Epithelial cell of proximal tubule (primary cell): ENCODE measurements at regions not wholly inside any gene's neighbourhood (a gene's known extent, or its start where the extent isn't known, plus 50 kb on each side); places are given as distances from the start of the nearest gene placed in this dataset.

Experiments
- DNase-seq: peaks from one replicate; pipeline ENCODE4 v3.0.0-alpha.2; 2011; ENCODE audit warnings: low read depth
- H3K4me3 ChIP-seq: 2 replicates; pipeline ENCODE4 v1.5.1; 2011; ENCODE audit warnings: low read depth, mild to moderate bottlenecking, low read length
- TF ChIP-seq, protein P1 (sequence below): conservative IDR thresholded peaks from 2 replicates; pipeline ENCODE4 v1.5.1; 2012; ENCODE audit warnings: low read depth, mild to moderate bottlenecking, low read length

DNA sequence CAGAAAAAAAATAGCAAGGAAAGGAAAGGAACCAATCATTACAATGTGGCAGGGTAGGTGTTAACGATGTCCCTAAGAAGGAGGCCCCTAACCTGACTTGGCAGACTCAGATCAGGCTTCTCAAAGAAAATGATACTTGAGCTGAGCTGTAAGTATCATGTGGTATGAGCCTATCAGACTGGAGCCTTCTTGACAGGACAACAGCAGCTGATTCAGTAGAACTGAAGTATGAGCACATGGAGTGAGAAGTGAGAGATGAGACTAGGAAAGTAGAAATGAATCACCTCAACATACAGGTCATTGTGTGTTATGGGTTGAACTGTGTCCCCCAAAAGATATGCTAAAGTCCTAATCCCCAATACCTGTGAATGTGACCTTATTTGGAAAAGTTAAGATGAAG, 66.3 kb downstream of the MTERF1 start:
- DNase-seq: no peak
- TF ChIP-seq, protein P1, sequence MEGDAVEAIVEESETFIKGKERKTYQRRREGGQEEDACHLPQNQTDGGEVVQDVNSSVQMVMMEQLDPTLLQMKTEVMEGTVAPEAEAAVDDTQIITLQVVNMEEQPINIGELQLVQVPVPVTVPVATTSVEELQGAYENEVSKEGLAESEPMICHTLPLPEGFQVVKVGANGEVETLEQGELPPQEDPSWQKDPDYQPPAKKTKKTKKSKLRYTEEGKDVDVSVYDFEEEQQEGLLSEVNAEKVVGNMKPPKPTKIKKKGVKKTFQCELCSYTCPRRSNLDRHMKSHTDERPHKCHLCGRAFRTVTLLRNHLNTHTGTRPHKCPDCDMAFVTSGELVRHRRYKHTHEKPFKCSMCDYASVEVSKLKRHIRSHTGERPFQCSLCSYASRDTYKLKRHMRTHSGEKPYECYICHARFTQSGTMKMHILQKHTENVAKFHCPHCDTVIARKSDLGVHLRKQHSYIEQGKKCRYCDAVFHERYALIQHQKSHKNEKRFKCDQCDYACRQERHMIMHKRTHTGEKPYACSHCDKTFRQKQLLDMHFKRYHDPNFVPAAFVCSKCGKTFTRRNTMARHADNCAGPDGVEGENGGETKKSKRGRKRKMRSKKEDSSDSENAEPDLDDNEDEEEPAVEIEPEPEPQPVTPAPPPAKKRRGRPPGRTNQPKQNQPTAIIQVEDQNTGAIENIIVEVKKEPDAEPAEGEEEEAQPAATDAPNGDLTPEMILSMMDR: no peak

More for the DNA sequence above, 66.3 kb downstream of the MTERF1 start:
- H3K4me3 ChIP-seq: no peak overlapping the region
